ENCODE measurements at regions not wholly inside any gene's neighbourhood (a gene's known extent, or its start where the extent isn't known, plus 50 kb on each side); places are given as distances from the start of the nearest gene placed in this dataset.

DNA sequence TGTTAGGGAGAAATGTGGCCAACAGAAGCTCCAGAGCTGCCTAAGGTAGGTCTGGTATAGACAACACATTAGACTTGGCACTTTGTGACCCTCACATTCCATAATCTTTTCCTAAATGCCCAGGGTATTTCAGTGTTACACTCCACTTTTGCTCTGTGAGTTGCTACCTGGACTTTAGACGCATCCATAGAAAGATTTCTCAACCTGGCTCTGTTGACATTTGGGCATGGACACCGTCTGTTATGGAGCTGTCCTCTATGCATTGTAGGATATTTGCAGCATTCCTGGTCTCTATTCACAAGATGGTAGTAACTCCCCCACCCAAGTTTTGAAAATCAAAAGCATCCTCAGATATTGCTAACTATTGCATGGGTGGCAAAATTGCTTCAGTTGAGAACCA is 136.5 kb upstream of the NETO1 start:
- no peak overlapping the region for H4K91ac ChIP-seq (ENCODE audit: insufficient read length, low read depth, low read length)
- no peaks in the 10 kb centered on the region for H3K27me3 ChIP-seq (ENCODE audit: insufficient read depth, low read length)
- H3K18ac ChIP-seq (ENCODE audit: insufficient read length, low read depth, low read length) = no peak overlapping the region
- Mint-ChIP-seq H3K27ac (no peak overlapping the region), H3K36me3 (ENCODE audit: insufficient read depth in 1 of 3, low read depth in 3 of 3) (no peaks in the 10 kb centered on the region), H3K9me3 (no peaks in the 10 kb centered on the region), H3K27me3 (ENCODE audit: low read depth) (no peaks in the 10 kb centered on the region), H3K4me1 (no peaks in the 10 kb centered on the region), H3K4me3 (no peak overlapping the region)
- H3K56ac ChIP-seq (ENCODE audit: insufficient read length, low read depth, low read length) = no peak overlapping the region
- no peak overlapping the region for H2AK5ac ChIP-seq (ENCODE audit: insufficient read length, low read length)
- H2BK120ac ChIP-seq (ENCODE audit: low read depth, low read length, poor library complexity, severe bottlenecking) = no peak overlapping the region
- H3K79me1 ChIP-seq (ENCODE audit: insufficient read depth, low read depth, low read length, poor library complexity, severe bottlenecking) = no peaks in the 10 kb centered on the region
- no peak overlapping the region for H3K9ac ChIP-seq (ENCODE audit: extremely low read depth, insufficient read length, low read length)
- no CpG with 5 or more reads among the region's 2 CpGs for WGBS (ENCODE audit: extremely low coverage, insufficient read length, low lambda C conversion rate)
- no peak overlapping the region for H2BK20ac ChIP-seq (ENCODE audit: low read depth, low read length, poor library complexity, severe bottlenecking)
- H4K5ac ChIP-seq (ENCODE audit: insufficient read length, low read depth, low read length) = no peak overlapping the region
- no peak overlapping the region for H3K4ac ChIP-seq (ENCODE audit: low read depth, low read length)
- no peaks in the 10 kb centered on the region for H3K4me1 ChIP-seq (ENCODE audit: insufficient read depth, low read length)
- H3K14ac ChIP-seq (ENCODE audit: insufficient read depth, low read length) = no peak overlapping the region
- H3K9me3 ChIP-seq (ENCODE audit: control insufficient read depth, low read depth, low read length) = no peaks in the 10 kb centered on the region
- no peak overlapping the region for H3K27ac ChIP-seq (ENCODE audit: insufficient read length, low read depth, low read length)
- no peak overlapping the region for H4K8ac ChIP-seq (replicated peaks; ENCODE audit: insufficient read length, low read depth, low read length)
- DNase-seq = no peak
- H2BK5ac ChIP-seq (ENCODE audit: insufficient read length, low read length) = no peak overlapping the region
- no peak overlapping the region for H2AFZ ChIP-seq (ENCODE audit: low read length)
- TF ChIP-seq, protein P1, sequence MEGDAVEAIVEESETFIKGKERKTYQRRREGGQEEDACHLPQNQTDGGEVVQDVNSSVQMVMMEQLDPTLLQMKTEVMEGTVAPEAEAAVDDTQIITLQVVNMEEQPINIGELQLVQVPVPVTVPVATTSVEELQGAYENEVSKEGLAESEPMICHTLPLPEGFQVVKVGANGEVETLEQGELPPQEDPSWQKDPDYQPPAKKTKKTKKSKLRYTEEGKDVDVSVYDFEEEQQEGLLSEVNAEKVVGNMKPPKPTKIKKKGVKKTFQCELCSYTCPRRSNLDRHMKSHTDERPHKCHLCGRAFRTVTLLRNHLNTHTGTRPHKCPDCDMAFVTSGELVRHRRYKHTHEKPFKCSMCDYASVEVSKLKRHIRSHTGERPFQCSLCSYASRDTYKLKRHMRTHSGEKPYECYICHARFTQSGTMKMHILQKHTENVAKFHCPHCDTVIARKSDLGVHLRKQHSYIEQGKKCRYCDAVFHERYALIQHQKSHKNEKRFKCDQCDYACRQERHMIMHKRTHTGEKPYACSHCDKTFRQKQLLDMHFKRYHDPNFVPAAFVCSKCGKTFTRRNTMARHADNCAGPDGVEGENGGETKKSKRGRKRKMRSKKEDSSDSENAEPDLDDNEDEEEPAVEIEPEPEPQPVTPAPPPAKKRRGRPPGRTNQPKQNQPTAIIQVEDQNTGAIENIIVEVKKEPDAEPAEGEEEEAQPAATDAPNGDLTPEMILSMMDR (conservative IDR thresholded peaks at IDR 0.05) = no peak
- no peaks in the 10 kb centered on the region for H3K79me2 ChIP-seq (ENCODE audit: insufficient read depth, low read length)
- H3K4me2 ChIP-seq (ENCODE audit: insufficient read depth, insufficient read length, low read length) = no peak overlapping the region
- H2BK12ac ChIP-seq (ENCODE audit: insufficient read length, low read depth, low read length) = no peak overlapping the region
- H4K20me1 ChIP-seq (ENCODE audit: control insufficient read depth, insufficient read depth, insufficient read length) = no peaks in the 10 kb centered on the region
- no peak overlapping the region for H3K23ac ChIP-seq (ENCODE audit: insufficient read length, low read depth, low read length)
- no peak overlapping the region for H3T11ph ChIP-seq (ENCODE audit: low read length)
- no peak overlapping the region for H2BK15ac ChIP-seq (ENCODE audit: low read depth, low read length)
- H3K23me2 ChIP-seq (ENCODE audit: insufficient read length, low read depth, low read length, poor library complexity, severe bottlenecking) = no peaks in the 10 kb centered on the region

Measured in H9 (cell line).